Stimulated activated CD8-positive, alpha-beta memory T cell treated with anti-CD3 and anti-CD28 coated beads, Interleukin-15, amount 100 ng/mL, for 24 hours (primary cell): ENCODE measurements at regions not wholly inside any gene's neighbourhood (a gene's known extent, or its start where the extent isn't known, plus 50 kb on each side); places are given as distances from the start of the nearest gene placed in this dataset.

Experiments
- DNase-seq: peaks from one replicate; pipeline ENCODE4 v3.0.0-alpha.2; 2020; ENCODE audit warnings: low read depth

GRCh38 chr3:10555263-10555662 is 49.9 kb upstream of the ATP2B2 start:
- DNase-seq, result no peak

- no peak for DNase-seq
Observed at GRCh38 chr3:10556312-10556711, 50.9 kb upstream of the ATP2B2 start.

- no peak for DNase-seq
Observed at GRCh38 chr3:10557250-10557649, 51.9 kb upstream of the ATP2B2 start.

- no peak for DNase-seq
Observed at GRCh38 chr3:10557781-10558373, 52.5 kb upstream of the ATP2B2 start.

- DNase-seq, result no peak
Observed at GRCh38 chr3:10558736-10559135, 53.4 kb upstream of the ATP2B2 start.

- DNase-seq, result no peak
Observed at GRCh38 chr3:10560060-10560861, 54.9 kb upstream of the ATP2B2 start.

- DNase-seq, result no peak
Observed at GRCh38 chr3:10561162-10561945, 56.0 kb upstream of the ATP2B2 start.

- DNase-seq, result no peak
Observed at GRCh38 chr3:10561946-10562560, 56.7 kb upstream of the ATP2B2 start.

GRCh38 chr3:10563396-10563795 is 58.0 kb upstream of the ATP2B2 start:
- no peak for DNase-seq

- DNase-seq, result no peak
Observed at GRCh38 chr3:10565814-10566213, 60.4 kb upstream of the ATP2B2 start.

GRCh38 chr3:10566451-10566850 is 61.1 kb upstream of the ATP2B2 start:
- no peak for DNase-seq

GRCh38 chr3:10568549-10568948 is 63.2 kb upstream of the ATP2B2 start:
- no peak for DNase-seq

- no peak for DNase-seq
Observed at GRCh38 chr3:10570196-10570946, 65.0 kb upstream of the ATP2B2 start.

GRCh38 chr3:10574101-10574620 is 68.8 kb upstream of the ATP2B2 start:
- no peak for DNase-seq

GRCh38 chr3:10575601-10576160 is 70.3 kb upstream of the ATP2B2 start:
- no peak for DNase-seq

- no peak for DNase-seq
Observed at GRCh38 chr3:10577486-10577885, 72.1 kb upstream of the ATP2B2 start.

- no peak for DNase-seq
Observed at GRCh38 chr3:10580426-10580825, 75.0 kb upstream of the ATP2B2 start.

- no peak for DNase-seq
Observed at GRCh38 chr3:10581251-10581650, 75.9 kb upstream of the ATP2B2 start.

- DNase-seq, result no peak
Observed at GRCh38 chr3:10581716-10582115, 76.3 kb upstream of the ATP2B2 start.

GRCh38 chr3:10582733-10583132 is 77.3 kb upstream of the ATP2B2 start:
- no peak for DNase-seq
